Suppressor macrophage treated with lipopolysaccharide for 4 hours (primary cell): ENCODE measurements at regions not wholly inside any gene's neighbourhood (a gene's known extent, or its start where the extent isn't known, plus 50 kb on each side); places are given as distances from the start of the nearest gene placed in this dataset.
"Not testable (repeated sequence)": the region's sequence is repeated elsewhere in the genome, so short reads cannot be mapped to it uniquely, and the experiment has no call there.

Experiments
- DNase-seq: peaks from one replicate; pipeline ENCODE4 v3.0.0-alpha.2; 2020

DNA sequence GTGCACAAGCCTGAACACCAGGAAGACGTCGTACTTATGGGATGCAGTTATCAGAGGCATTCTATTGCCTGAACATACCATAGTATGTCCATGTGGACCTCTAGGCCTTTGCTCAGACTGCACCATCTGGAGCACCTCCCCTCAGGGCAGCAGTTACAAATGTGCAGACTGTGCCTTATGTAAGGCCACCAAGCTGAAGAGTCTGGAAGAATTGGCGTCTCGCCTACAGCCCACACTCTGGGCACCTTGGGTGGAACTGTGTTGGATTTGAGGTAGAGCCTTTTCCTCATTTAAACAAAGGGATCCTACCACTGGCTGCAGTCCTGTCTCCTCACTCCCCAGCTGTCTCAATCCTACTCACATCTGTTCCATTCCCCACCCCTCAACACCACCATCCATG lies 204.3 kb upstream of the FRMD6 start:
- no peak for DNase-seq

DNA sequence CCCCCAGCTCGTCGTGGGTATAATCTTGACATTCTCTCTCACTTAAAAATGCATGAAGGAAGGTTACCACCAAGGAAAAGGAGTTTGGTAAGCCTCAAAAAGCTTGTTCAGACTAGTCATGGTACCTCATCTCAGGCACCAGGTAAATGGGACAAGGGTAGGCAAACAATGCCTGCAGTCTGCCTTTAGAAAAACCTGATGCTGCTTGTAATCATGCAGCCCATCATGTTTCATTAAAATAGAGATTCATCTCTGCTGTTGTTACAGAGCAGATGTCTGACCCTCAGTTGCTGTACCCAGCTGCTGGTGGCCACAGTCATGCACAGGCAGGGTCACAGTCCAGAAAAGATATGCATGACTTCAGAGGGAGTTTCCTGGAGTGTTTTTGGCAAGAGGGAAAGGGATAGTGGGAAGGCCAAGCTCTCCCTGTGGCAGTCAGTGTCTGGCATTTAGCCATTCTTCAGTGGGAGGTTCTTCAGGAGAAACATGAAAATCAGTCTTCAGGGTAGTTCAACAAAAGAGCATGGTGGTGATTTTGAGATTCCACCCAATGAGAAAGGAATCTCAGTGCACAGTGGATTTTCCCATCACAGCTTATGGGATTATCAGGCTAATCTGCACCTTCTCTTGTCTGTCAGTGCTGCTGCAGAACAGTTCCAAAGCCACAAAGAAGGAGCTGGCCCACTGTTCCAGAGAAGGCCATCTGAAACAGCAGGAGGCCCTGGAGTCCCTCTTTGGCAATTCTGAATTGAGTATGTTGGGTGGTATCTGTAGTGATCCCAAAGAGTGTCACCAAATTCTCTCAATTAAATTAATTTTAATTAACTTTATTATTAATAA lies 202.7 kb upstream of the FRMD6 start:
- DNase-seq: no peak

DNA sequence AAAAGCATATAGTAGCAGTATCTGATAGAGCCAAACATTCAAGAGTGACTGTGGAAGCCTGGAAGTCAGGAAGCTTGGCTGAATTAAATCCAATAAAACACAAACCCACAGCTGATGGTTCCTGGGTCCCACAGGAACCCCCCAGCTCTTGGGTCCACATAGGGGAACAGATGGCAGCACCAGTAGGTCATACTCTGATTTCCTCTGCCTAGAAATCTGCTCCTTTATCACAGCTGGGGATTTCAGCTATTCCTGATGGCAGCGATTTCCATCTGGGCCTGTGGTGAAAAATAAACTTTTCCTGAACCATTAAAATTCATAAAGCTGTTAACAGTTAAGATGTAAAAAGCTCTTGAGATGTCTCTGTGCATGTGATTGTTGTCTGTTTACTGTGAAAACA lies 202.0 kb upstream of the FRMD6 start:
- no peak for DNase-seq

DNA sequence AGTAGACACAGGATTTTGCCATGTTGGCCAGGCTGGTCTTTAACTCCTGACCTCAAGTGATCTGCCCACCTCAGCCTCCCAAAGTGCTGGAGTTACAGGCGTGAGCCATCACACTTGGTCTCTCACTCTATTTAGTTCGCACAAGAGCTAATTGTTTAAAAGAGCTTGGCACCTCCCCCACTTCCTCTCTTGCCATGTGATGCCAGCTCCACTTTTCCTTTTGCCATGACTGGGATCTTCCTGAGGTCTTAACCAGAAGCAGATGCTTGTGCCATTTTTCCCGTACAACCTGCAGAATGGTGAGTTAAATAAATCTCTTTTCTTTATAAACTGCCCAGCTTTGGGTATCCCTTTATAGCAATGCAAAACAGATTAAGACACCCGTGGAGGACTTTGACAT lies 200.1 kb upstream of the FRMD6 start:
- no peak for DNase-seq

DNA sequence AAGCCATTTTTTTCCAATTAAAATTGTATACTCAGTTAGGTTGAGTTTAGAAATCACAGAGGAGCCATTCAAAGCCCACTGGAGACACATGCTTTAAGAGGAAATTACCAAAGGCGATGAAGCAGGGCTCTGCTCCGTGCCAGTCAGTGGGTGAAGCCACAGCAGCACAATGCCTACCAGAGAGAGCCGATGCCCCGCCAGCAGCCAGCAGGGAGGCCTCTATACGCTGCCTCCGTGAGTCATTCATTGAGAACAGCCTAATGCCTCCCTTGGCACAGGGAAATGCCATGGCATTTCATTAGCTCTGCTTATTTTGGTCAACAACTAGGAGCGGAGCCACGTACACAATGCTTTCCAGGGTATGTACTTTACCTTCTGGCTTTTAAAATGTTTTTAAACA lies 197.8 kb upstream of the FRMD6 start:
- DNase-seq: no peak

DNA sequence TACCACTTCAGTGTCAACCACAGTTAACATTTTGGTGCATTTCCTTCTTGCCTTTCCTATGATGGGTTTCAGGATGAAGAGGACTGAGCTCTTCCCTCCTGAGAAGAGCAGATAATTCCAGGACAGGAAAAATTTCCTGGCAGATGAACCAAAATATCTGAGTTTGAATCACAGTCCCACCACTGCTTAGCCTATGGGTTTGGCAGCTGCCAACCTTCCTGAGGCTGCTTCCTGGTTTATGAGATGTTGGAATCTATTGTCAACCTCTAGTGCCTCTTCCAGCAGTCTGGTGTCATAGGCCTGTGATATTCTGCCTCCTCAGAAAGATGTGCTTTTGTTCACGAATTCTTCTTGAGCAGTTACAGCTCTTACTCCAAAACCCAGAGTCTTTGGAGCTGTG lies 197.4 kb upstream of the FRMD6 start:
- no peak for DNase-seq

DNA sequence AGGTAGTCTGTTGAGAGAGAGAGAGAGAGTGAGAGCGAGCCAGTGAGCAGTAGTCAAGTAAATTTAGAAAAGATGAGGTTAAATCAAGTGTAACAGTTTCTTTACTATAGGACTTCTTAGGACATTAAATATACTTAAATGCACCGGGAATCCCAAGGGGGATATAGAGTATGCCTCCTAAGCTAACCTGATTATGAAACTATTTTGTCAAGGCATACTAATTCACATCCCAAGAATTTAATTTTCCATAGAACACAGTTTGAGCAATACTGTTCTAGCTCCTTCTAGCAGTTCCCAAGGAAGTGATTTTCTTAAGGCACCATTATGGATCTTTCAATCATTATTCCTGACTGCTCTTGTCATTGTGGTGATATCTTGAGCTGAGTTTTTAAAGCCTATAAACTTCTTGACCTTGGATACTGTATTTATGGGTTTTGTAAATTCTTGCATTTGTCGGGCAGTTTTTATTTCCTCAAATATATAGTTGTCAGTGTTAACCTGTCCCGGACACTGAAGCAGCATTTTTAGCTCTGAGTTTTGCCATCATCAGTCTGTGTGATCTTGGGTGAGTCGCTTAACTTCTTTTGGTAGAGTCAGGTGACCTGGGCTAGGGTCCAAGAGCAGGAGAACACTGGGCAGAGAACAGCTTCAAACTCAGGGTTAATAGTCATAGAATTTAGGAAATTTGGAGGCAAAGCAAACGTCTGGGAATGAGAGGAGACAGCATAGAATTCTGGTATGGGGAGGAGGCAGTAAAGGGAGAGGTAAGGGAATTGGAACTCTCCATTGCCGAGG lies 196.5 kb upstream of the FRMD6 start:
- DNase-seq: no peak

DNA sequence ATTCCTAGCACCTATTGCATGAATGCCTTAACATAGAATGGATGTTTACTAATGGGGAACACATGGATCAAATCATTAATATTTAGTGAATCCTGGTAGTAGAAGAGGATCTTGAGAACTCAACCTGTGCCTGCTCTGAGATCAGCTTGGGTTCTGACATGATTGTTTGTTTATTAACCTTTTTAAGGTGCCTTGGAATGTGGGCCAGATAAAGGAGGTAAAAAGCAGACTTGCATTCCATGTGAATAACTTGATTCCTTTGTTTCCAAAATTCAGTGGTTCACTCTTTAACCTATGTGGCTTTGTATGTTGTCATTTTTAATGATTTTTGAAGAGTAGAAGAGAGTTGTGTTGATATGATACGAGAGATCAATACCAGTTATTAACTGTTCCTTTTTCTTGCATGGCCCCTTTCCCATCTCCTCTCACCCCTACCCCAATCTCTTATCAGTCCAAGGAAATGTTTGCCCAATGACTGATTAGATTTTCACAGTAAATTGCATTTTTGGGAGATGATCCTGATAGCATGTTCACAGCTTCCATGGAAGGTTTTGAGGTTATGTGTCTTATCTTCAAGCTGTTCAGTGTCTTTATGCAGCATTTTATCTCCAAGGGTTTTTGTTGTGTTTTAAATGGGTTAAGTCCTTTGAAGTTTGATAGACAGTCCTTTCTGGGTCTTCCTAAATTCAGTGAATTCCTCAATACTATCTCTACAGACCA lies 193.7 kb upstream of the FRMD6 start:
- no peak for DNase-seq

DNA sequence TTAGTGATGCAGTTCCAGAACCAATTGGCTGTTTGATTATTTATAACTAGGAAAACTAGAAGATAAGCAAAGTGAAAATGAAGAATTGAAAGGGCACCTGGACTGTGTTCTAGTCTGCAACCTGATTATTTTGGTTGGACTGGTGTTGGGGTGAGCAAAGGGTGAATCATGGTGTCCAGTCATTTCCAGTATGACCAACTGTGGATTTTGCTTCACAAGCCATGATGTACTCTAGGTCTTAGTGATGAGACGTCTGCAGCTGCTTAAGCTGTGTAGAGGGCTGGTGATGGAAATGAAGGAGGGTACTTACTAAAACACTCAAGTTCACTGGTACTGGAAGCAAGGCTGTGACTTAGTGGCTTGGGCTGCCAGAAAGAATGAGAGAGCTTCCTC lies 193.2 kb upstream of the FRMD6 start:
- no peak for DNase-seq

DNA sequence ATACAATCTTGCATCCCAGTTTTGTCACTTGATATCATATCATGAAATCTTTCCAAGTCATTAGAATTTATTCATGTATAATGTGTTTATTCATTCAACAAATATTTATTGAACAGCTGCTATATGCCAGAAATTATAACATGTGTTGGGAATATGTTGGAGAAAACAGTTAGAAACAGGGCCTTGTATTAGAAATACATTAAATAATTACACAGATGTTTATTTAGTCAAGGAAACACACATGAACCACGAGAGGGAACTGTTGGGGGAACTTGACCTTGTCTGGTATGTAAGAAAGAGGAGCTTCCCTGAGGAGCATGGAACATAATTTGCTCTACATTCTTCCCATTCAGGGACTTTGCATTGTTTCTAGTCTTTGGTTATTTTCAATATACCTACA lies 191.7 kb upstream of the FRMD6 start:
- no peak for DNase-seq

DNA sequence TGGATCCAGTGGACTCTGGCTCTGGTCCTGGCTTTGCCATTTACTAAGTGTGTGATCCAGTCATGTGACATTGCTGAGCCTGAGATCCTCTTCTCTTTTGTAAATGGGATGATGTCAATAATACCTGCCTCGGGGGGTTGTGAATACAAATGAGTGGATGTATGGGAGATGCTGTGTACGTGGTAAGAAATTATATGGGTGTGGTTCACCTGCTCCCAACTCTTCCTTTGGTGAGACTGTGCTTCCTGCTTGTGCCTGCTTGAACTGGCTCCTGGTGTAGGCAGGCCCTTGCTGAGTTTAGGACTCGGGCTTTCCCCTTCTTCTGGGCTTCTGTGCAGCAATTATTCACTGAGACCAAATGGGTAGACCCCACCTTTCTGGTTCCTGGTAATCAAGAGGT lies 189.5 kb upstream of the FRMD6 start:
- DNase-seq: no peak

DNA sequence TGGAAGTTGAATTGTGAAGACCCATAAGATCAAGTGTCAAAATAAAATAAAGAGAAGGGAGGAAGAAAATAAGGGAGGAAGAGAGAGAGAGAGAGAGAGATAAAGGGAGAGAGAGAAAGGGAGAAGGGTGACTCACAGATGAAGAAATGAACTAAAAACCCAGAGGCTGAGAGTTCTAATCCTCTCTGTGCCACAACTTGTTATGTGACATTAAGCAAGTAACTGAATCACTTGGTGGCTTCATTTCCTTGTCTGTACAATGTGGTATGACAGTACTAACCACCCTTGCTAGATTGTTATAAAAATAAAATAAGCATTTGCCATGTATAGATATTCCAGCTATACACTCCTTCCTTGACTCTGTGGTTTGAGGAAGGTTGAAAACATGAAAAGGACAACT lies 189.0 kb upstream of the FRMD6 start:
- DNase-seq: no peak

DNA sequence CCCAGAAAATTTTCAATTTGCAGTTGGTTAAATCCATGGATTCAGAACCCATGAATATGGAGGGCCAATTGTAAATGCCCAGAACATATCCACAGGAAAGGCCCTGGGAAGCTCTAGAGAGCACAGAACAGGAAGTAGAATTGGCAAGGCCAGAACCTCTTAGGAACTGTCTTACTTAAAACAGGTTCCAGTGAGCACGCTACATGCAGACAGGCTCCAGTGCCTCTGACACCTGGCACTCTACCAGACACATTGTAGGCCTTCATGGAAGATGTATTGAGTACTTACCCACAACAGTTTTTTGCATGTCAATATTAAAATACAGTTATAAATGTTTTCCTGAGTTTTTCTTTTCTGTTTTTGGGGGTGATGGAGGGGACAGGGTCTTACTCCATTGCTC lies 188.2 kb upstream of the FRMD6 start:
- DNase-seq: no peak

DNA sequence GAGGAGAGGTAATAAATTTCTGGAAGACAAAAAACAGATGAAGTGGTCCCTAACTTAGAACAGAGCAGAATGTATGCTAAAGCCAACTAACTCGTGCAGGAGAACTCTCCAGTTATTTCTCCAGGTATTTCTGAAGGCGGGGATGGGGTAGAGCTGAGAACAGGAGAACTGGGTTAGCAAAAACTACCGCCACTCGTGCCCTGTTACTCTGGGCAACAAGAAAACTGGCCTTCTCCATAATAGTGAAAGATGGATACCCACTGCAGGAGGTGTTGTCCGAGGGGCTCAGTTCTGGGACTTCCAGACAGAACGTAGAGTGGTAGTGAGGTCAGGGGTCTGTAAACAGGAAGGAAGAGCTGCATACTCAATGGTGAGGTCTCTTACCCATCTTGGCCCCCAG lies 187.3 kb upstream of the FRMD6 start:
- DNase-seq: no peak

DNA sequence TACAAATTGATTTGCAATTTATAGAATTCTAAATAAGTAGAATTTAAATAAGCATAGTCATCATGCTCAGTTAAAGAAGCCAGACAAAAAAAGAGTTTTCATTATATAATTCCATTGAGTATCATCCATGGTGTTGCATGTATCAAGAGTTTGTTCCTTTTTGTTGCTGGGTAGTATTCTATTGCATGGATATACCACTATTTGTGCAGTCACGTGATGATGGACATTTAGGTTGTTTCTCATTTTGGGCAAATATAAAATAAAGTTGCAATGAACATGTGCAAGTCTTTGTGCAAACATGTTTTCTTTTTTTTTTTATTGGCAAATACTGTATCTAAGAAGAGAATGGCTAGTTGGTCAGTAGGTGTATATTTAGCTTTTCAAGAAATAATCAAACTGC lies 186.2 kb upstream of the FRMD6 start:
- no peak for DNase-seq

DNA sequence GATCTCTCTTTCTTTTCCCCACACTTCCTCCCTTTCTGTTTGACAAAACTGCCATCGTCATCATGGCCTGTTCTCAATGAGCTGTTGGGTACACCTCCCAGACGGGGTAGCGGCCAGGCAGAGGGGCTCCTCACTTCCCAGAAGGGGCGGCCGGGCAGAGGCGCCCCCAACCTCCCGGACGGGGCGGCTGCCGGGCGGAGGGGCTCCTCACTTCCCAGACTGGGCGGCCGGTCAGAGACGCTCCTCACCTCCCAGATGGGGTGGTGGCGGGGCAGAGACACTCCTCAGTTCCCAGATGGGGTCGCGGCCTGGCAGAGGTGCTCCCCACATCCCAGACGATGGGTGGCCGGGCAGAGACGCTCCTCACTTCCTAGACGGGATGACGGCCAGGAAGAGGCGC lies 184.3 kb upstream of the FRMD6 start:
- not testable (repeated sequence) for DNase-seq

DNA sequence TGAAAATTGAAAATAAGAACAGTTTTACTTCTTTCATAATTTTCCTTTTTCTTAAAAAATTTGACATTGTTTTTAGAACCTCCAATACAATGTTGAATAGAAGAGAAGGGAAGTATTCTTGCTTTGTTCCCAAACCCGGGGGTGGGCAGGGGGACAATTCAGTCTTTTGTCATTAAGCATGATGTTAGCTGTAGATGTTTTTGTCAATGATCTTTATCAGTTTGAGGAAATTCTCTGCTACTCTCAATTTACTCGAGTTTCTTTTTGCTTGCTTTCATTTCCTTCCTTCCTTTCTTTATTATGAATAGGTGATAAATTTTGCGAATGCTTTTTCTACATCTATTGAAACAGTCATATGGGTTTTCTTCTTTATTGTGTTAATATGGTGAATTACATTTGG lies 183.2 kb upstream of the FRMD6 start:
- no peak for DNase-seq

DNA sequence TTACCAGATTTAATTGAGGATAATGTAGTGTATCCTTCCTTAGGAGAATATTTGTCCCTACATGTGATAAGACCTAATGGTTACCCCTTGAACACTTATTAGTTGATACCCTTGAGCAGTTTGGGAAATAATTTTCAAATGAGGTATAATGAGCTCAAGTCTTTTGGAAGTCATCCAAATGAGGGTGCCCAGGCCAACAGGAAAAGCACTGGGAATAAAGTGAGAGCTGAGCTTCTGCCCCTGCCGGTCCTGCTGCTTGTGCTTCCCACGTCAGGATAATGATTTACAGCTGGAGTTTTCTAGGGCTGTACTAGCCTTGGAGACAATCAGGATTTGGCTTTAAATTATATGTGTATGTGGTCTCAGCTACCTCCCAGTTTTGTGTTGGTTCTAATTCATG lies 178.8 kb upstream of the FRMD6 start:
- no peak for DNase-seq

DNA sequence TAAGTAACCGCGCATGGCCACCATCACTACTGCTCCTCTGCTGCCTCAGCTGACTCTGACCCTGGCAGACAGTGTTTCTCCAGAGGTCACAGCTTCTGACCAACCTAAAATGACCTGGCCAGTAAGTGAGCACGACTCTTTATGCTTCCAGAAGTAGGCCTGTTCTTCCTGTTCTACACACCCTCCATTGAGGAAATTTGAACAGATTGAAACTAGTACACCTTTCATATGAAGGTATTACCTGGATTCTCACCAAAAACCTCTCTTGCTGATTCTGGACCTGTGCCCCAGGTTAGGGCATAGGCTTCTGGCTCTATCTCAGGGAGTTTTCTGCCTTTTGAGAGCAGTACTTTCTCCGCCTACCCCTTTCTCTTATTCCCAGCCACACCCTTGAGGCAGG lies 178.4 kb upstream of the FRMD6 start:
- no peak for DNase-seq

DNA sequence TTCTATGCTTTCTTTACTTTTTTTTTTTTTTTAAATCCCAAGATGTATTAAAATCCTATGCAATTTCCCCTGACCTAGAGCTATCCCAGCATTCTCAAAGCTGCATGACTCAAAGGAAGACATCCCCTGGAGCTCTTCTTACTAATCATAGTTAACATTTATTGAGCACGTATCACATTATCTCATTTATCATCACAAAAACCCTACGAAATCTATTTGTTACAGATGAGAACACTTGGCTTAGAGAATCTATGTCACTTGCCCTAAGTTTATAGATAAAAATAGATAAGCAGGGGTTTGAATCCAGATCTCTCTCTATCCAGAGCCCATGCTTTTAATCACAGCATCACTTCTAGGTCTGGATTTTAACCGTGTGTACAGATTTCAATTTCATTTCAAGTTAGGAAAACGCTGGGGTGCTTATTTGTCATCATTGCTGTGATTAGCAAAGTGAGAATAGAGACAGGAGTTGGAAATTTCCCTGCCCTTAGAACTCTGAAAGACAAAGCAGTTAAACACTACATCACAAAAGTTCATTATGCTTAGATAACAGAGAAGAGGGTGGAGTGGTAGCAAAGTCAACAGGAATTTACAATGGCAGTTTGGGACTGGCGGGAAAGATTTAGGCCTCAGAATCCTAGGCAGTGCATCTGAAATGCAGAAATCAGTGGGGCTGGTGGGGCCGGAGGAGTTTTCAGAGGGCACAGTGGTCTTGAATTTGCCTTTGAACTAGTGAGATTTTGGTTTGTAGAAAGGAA lies 177.7 kb upstream of the FRMD6 start:
- DNase-seq: no peak

DNA sequence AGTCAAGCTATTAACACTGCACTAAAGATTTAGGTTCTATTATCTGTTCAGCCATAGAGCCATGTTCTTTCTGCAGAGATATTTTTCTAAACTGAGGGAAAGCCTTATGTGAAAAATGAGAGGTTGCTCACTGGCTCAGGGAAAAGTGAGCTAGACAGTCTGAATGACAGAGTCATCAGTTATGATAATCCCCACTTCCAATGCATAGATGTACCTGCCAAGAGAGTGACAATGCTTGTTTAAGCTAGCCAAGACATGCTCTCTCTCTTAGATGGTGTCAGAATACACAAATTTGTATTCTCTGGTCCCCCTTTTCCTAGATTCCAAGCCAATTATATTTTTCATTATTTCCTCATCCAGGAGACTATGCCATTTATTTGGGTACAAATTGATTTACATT lies 176.9 kb upstream of the FRMD6 start:
- no peak for DNase-seq

DNA sequence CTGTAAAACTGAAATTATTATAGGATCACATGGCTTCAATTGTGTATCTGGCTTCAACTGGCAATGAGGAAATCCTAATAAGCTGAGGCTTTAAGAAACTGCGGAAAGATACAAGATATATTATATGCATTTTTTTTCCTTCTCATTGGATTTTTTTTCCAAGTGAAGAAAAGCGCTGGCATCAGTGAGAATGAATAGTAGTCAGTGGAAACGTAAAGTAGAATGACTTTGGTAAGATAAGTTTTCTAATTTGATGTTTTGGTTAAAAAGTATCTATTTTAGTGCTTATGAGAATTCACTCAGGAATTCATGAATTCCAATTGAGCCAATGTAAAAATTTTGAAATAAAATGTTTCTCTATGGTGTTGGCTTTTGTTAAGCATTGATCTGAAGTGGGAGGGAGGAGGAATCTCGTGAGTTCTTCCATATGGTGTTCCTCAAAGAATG lies 173.5 kb upstream of the FRMD6 start:
- DNase-seq: no peak
